ENCODE measurements at regions not wholly inside any gene's neighbourhood (a gene's known extent, or its start where the extent isn't known, plus 50 kb on each side); places are given as distances from the start of the nearest gene placed in this dataset.

GRCh38 chr20:63115651-63116411 is 100.1 kb downstream of the YTHDF1 start:
- no peak for DNase-seq

GRCh38 chr20:63114693-63115311 is 101.1 kb downstream of the YTHDF1 start:
- DNase-seq, result no peak

GRCh38 chr20:63114006-63114692 is 101.8 kb downstream of the YTHDF1 start:
- DNase-seq, result no peak

GRCh38 chr20:63112491-63113219 is 103.3 kb downstream of the YTHDF1 start:
- no peak for DNase-seq

- DNase-seq, result no peak
These were observed 101.5 kb upstream of the BHLHE23 start for GRCh38 chr20:63108247-63108646.

DNA sequence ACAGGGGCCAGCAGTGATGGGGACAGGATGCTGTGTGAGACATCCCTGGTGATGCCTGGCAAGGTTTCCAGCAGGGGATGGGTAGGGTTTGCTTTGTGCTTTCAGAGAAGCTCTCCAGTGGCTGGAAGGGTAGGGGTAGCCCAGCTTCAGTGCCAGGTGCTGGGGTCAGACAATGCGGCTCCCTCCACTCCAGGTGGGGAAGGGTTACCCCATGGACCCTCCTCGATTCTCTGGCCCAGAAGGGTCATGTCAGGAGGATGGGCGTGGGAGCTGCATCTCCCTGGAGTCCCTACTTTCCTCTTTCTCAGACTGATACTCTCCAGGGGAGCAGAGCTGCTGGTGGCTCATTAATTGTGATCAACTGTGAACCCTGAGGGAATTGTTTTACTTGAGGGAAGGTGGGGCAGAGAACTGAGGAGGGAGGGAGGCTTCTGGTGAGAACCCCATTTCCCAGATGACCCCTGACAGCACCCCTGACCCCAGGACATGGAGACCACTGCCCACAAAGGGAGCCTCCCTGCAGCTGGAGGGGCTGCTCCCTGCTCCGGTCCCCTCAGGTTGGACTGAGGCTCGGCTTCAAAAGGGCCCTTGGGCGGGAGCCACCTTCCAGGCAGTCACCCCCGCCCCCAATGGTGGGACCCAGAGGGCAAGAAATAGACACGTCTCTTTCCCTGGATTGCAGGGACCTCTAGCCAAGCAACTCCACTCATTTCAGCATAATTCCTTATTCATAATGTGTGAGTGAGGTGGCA is 100.9 kb upstream of the BHLHE23 start:
- no peak for DNase-seq

- DNase-seq, result no peak
These were observed 100.1 kb upstream of the BHLHE23 start for GRCh38 chr20:63106765-63107448.

GRCh38 chr20:63106108-63106764 is 99.5 kb upstream of the BHLHE23 start:
- no peak for DNase-seq

GRCh38 chr20:63105211-63106107 is 98.7 kb upstream of the BHLHE23 start:
- no peak for DNase-seq

GRCh38 chr20:63104312-63105181 is 97.8 kb upstream of the BHLHE23 start:
- no peak for DNase-seq

GRCh38 chr20:63103402-63104311 is 96.9 kb upstream of the BHLHE23 start:
- no peak for DNase-seq

DNA sequence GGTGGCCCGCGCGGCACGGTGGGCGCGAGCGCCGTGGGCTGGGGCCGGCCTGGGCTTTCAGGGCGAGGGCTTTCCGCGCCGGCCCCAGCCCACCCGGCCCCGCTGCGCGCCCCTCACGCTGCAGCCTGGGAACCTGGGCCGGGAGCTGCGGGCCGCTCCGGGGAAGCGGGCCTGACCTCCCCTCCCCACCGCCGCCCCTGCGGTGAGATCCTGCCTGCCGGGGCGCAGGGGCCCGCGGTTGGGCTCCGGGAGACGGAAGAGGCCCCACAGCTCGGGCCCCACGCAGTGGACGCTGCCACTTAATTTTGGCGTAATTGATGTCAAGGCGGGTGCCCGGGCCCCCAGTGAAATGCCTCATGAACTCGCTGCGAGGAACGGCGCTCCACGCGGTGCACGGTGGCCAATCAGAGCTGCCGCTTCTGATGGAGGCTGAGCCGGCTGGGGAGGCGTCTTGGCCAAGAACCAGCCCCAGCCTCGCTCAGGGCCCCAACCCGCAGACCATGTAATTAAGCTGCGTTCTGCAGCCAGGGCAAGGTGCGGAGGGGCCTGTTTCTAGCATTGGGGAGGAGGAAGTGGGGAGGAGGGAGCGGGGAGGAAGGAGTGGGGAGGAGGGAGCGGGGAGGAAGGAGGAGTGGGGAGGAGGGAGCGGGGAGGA is 96.1 kb upstream of the BHLHE23 start:
- no peak for DNase-seq

DNA sequence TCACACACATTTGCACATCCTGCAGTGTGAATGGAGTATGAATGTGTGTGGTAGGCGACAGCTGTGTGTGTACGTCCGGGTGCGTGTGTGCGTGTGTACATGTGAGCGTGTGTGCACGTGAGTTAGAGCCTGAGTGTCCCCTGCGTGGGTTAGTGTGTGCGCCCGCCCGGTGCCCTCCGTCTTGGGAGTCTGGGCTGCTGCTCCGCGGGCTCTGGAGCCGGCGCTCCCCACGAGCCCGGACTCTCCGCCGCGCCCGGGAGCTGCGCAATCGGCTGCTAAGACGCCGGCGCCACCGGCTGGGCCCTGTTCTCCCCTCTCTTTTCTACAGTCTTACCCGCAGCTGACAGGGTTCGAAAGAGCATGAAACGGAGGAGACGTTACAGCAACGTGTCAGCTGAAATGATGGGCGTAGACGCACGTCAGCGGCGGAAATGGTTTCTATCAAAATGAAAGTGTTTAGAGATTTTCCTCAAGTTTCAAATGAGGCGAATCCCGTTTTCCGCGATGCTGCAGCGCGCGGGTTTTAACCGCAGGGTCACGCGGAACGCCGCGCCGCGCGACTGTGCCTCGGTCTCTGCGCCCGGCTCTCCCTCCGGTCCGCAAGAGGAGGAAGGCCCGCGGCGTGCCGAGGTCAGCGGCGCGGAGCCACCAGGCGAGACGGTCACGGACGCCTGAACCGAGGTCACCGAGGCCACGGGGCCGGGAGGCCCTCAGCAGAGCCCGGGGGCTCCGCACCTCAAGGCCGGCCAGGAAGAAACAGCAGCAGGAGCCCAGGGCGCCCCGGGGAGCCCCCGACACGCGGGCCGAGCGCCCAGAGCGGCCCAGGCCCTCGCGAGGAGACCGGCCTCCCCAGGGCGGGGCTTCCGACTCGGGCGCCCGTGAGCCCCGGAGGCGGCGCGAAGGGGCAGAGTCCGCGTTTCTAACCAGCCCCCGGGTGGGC is 95.3 kb upstream of the BHLHE23 start:
- DNase-seq, result no peak

DNA sequence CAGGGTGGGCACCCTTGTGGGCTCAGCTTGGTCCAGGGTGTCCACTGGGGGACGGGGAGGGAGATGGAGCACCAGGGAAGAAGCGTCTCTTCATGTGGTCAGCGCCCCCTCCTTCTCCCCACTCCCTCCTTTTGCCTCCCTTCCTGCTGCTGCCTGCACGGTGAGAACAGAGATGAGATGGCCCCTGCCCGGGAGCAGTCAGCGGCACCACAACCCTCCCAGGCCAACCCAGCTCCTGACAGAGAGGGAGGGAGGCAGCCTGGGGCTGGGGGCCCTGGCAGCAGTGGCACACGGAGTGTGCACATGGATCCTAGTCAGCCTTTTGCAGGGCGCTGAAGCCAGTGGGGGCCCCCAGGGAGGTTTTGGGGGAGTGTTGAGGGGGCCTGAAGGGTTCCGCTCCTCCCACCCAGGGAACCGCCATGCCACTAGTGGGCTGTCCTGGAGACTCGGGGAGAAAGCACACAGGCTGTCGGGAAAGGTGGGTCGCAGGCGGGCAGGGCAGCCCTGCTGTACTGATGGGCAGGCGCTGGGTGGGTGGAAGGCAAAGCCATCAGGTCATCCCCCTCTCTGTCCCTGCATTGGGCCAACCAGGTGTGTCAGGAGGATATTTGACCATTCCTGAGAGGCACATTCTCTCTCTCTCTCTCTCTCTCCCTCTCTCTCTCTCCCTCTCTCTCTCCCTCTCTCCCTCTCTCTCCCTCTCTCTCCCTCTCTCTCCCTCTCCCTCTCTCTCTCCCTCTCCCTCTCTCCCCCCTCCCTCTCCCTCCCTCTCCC is 94.3 kb upstream of the BHLHE23 start:
- no peak for DNase-seq

DNA sequence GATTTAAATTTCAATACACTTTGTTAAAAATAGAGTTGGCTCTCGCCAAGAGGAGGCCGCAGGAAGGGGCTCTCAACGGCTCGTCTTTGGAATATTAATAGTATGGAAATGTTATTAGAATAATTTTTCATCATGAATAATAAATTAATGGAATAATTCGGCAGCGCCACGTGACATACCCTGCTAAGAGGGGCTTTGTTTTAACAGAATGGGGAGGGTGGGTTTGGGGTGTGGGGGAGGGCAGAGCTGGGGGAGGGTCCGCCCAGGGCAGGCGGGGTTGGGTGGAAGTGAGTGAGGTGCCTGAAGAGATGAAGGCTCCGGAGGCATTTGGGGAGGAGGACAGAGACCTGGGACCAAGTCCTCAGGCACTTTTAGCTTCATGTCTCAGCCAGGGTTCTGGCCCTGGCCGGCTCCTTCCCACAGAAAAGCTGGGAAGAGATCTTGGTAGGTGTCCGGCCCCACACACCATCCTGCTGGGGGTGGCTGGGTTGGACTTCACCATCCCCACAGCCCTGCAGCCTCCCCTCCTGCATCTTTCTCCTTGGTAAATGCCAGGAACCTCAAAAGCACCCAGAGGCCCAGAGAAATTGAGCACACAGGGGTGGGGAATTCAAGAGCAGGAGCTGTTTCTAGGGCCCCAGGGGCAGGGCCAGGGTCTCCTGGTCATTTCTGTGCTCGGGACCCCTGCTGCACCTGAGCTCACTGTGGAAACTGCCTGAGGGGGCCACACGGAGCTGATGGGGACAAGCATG is 93.6 kb upstream of the BHLHE23 start:
- DNase-seq, result no peak
